Central memory CD8-positive, alpha-beta T cell (primary cell): ENCODE measurements at regions not wholly inside any gene's neighbourhood (a gene's known extent, or its start where the extent isn't known, plus 50 kb on each side); places are given as distances from the start of the nearest gene placed in this dataset.

Experiments
- ATAC-seq: fragments of 150-1000 bp; cut with Tn5 transposase; replicated peaks from 2 replicates; pipeline ENCODE4 v1.10.0; 2022; ENCODE audit warnings: mild to moderate bottlenecking, moderate FRiP score, moderate number of reproducible peaks; ENCODE audit not compliant: poor library complexity, severe bottlenecking; ENCODE audit errors: extremely low read depth
- DNase-seq, 2 donors: peaks; one replicate each; pipeline ENCODE4 v3.0.0; 2021; ENCODE audit warnings: low spot score in 2 of 2
- H3K27ac Mint-ChIP-seq: one replicate; pipeline ENCODE4 v1.8.0; 2022; ENCODE audit warnings: low read depth, mild to moderate bottlenecking, moderate library complexity, mixed read lengths
- H3K27me3 Mint-ChIP-seq: one replicate; pipeline ENCODE4 v1.8.0; 2022; ENCODE audit warnings: mixed read lengths
- H3K36me3 Mint-ChIP-seq: one replicate; pipeline ENCODE4 v1.8.0; 2022; ENCODE audit warnings: mild to moderate bottlenecking, moderate library complexity, mixed read lengths; ENCODE audit not compliant: insufficient read depth
- H3K4me1 Mint-ChIP-seq: one replicate; pipeline ENCODE4 v1.8.0; 2022; ENCODE audit warnings: mixed read lengths
- H3K4me3 Mint-ChIP-seq: one replicate; pipeline ENCODE4 v1.8.0; 2022; ENCODE audit warnings: mild to moderate bottlenecking, moderate library complexity, mixed read lengths
- H3K9me3 Mint-ChIP-seq: one replicate; pipeline ENCODE4 v1.8.0; 2022; ENCODE audit warnings: mixed read lengths

GRCh38 chr5:174607205-174607604, 117.2 kb upstream of the MSX2 start:
- Mint-ChIP-seq H3K36me3 (no peaks in the 10 kb centered on the region), H3K4me1 (no peaks in the 10 kb centered on the region), H3K9me3 (peaks cover 5% of the 10 kb centered on the region), H3K27ac (no peak overlapping the region), H3K27me3 (no peaks in the 10 kb centered on the region), H3K4me3 (no peak overlapping the region)
- no peak for DNase-seq
- no peak for ATAC-seq

GRCh38 chr5:174607916-174608315, 116.5 kb upstream of the MSX2 start:
- Mint-ChIP-seq H3K36me3 (no peaks in the 10 kb centered on the region), H3K4me1 (no peaks in the 10 kb centered on the region), H3K4me3 (no peak overlapping the region), H3K27ac (no peak overlapping the region), H3K27me3 (no peaks in the 10 kb centered on the region), H3K9me3 (peaks cover 5% of the 10 kb centered on the region)
- no peak for DNase-seq
- no peak for ATAC-seq

GRCh38 chr5:174608631-174609097, 115.7 kb upstream of the MSX2 start:
- H3K9me3 Mint-ChIP-seq, result peaks cover 5% of the 10 kb centered on the region
- H3K4me3 Mint-ChIP-seq, result no peak overlapping the region
- no peaks in the 10 kb centered on the region for H3K36me3 Mint-ChIP-seq
- H3K4me1 Mint-ChIP-seq, result no peaks in the 10 kb centered on the region
- no peaks in the 10 kb centered on the region for H3K27me3 Mint-ChIP-seq
- DNase-seq (no peak), ATAC-seq (no peak)
- no peak overlapping the region for H3K27ac Mint-ChIP-seq

- no peak overlapping the region for H3K4me3 Mint-ChIP-seq
- DNase-seq (no peak), ATAC-seq (no peak)
- H3K9me3 Mint-ChIP-seq, result peaks cover 5% of the 10 kb centered on the region
- H3K27ac Mint-ChIP-seq, result no peak overlapping the region
- no peaks in the 10 kb centered on the region for H3K36me3 Mint-ChIP-seq
- H3K27me3 Mint-ChIP-seq, result no peaks in the 10 kb centered on the region
- H3K4me1 Mint-ChIP-seq, result no peaks in the 10 kb centered on the region
These were observed 115.3 kb upstream of the MSX2 start for GRCh38 chr5:174609116-174609515.

- Mint-ChIP-seq H3K27ac (no peak overlapping the region), H3K9me3 (peaks cover 5% of the 10 kb centered on the region), H3K36me3 (no peaks in the 10 kb centered on the region), H3K4me1 (no peaks in the 10 kb centered on the region), H3K27me3 (no peaks in the 10 kb centered on the region), H3K4me3 (no peak overlapping the region)
- DNase-seq, result no peak
- ATAC-seq, result no peak
These were observed 113.4 kb upstream of the MSX2 start for GRCh38 chr5:174610968-174611367.

- Mint-ChIP-seq H3K4me3 (no peak overlapping the region), H3K27ac (no peak overlapping the region), H3K9me3 (no peaks in the 10 kb centered on the region), H3K4me1 (no peaks in the 10 kb centered on the region), H3K27me3 (no peaks in the 10 kb centered on the region), H3K36me3 (no peaks in the 10 kb centered on the region)
- no peak for DNase-seq
- ATAC-seq, result no peak
These were observed 111.7 kb upstream of the MSX2 start for GRCh38 chr5:174612686-174613085.

GRCh38 chr5:174614500-174615135, 109.8 kb upstream of the MSX2 start:
- Mint-ChIP-seq H3K4me1 (no peaks in the 10 kb centered on the region), H3K9me3 (no peaks in the 10 kb centered on the region), H3K27me3 (no peaks in the 10 kb centered on the region), H3K36me3 (no peaks in the 10 kb centered on the region), H3K4me3 (no peak overlapping the region), H3K27ac (no peak overlapping the region)
- ATAC-seq (no peak), DNase-seq (no peak)

- no peak for ATAC-seq
- Mint-ChIP-seq H3K36me3 (peaks cover 2% of the 10 kb centered on the region), H3K4me1 (no peaks in the 10 kb centered on the region), H3K27me3 (no peaks in the 10 kb centered on the region), H3K4me3 (no peak overlapping the region), H3K27ac (no peak overlapping the region), H3K9me3 (no peaks in the 10 kb centered on the region)
- DNase-seq, result no peak
These were observed 108.3 kb upstream of the MSX2 start for GRCh38 chr5:174616036-174616435.

GRCh38 chr5:174617285-174617684, 107.1 kb upstream of the MSX2 start:
- Mint-ChIP-seq H3K36me3 (peaks cover 2% of the 10 kb centered on the region), H3K27ac (no peak overlapping the region)

GRCh38 chr5:174617910-174618309, 106.5 kb upstream of the MSX2 start:
- Mint-ChIP-seq H3K9me3 (no peaks in the 10 kb centered on the region), H3K36me3 (peaks cover 2% of the 10 kb centered on the region), H3K4me1 (no peaks in the 10 kb centered on the region), H3K27ac (no peak overlapping the region), H3K27me3 (no peaks in the 10 kb centered on the region), H3K4me3 (no peak overlapping the region)
- ATAC-seq (no peak), DNase-seq (no peak)

More at GRCh38 chr5:174617285-174617684, 107.1 kb upstream of the MSX2 start:
- no peaks in the 10 kb centered on the region for H3K4me1 Mint-ChIP-seq
- H3K27me3 Mint-ChIP-seq, result no peaks in the 10 kb centered on the region
- DNase-seq (no peak), ATAC-seq (no peak)
- no peaks in the 10 kb centered on the region for H3K9me3 Mint-ChIP-seq
- H3K4me3 Mint-ChIP-seq, result no peak overlapping the region

GRCh38 chr5:174618589-174618988, 105.8 kb upstream of the MSX2 start:
- Mint-ChIP-seq H3K9me3 (no peaks in the 10 kb centered on the region), H3K27me3 (no peaks in the 10 kb centered on the region), H3K4me3 (no peak overlapping the region), H3K36me3 (peaks cover 2% of the 10 kb centered on the region), H3K27ac (no peak overlapping the region), H3K4me1 (no peaks in the 10 kb centered on the region)
- DNase-seq, result no peak
- ATAC-seq, result no peak

GRCh38 chr5:174622067-174622466, 102.3 kb upstream of the MSX2 start:
- DNase-seq, result no peak
- no peak overlapping the region for H3K27ac Mint-ChIP-seq
- ATAC-seq, result no peak
- no peaks in the 10 kb centered on the region for H3K9me3 Mint-ChIP-seq
- H3K27me3 Mint-ChIP-seq, result no peaks in the 10 kb centered on the region
- no peak overlapping the region for H3K4me3 Mint-ChIP-seq
- peaks cover 4% of the 10 kb centered on the region for H3K36me3 Mint-ChIP-seq
- no peaks in the 10 kb centered on the region for H3K4me1 Mint-ChIP-seq

GRCh38 chr5:174623018-174623417, 101.4 kb upstream of the MSX2 start:
- Mint-ChIP-seq H3K9me3 (no peaks in the 10 kb centered on the region), H3K27me3 (no peaks in the 10 kb centered on the region), H3K4me3 (no peak overlapping the region), H3K27ac (no peak overlapping the region), H3K4me1 (no peaks in the 10 kb centered on the region), H3K36me3 (peaks cover 4% of the 10 kb centered on the region)
- DNase-seq (no peak), ATAC-seq (no peak)
